OCI-LY3 (cell line): ENCODE measurements at regions not wholly inside any gene's neighbourhood (a gene's known extent, or its start where the extent isn't known, plus 50 kb on each side); places are given as distances from the start of the nearest gene placed in this dataset.

Experiments
- EZH2phosphoT487 ChIP-seq: fragments of 200-600 bp; shearing (Covaris generic); IDR thresholded peaks from 2 replicates; pipeline ENCODE4 v1.6.1; 2018; ENCODE audit warnings: antibody characterized with exemption, mixed run types, low read depth
- TF ChIP-seq, protein P1 (sequence below): fragments of 200-600, 300-600 bp; sonication (generic); IDR thresholded peaks from 2 replicates; pipeline ENCODE4 v1.5.1; 2014; ENCODE audit warnings: antibody characterized with exemption, low read length, low read depth

DNA sequence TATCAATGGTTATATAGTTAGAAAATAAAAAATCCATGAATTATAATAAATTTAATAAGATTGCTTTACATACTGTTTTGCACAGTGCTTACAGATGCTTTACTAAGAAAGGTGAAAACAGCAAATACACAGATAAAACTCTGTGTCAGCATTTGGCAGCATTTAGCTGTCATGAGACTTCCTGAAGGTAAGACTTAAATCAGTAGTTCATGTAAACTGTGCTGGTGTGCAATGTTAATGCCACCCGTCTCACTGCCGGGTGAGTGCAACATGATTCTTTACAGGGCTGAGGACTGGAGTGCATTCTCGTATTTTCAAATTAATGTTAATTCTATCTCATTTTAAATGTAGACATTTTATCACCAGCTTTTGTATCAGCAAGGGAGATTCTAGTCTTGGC is 326.2 kb upstream of the POT1 start:
- TF ChIP-seq, protein P1, sequence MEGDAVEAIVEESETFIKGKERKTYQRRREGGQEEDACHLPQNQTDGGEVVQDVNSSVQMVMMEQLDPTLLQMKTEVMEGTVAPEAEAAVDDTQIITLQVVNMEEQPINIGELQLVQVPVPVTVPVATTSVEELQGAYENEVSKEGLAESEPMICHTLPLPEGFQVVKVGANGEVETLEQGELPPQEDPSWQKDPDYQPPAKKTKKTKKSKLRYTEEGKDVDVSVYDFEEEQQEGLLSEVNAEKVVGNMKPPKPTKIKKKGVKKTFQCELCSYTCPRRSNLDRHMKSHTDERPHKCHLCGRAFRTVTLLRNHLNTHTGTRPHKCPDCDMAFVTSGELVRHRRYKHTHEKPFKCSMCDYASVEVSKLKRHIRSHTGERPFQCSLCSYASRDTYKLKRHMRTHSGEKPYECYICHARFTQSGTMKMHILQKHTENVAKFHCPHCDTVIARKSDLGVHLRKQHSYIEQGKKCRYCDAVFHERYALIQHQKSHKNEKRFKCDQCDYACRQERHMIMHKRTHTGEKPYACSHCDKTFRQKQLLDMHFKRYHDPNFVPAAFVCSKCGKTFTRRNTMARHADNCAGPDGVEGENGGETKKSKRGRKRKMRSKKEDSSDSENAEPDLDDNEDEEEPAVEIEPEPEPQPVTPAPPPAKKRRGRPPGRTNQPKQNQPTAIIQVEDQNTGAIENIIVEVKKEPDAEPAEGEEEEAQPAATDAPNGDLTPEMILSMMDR: no peak
- TF ChIP-seq EZH2phosphoT487: no peak
